ENCODE measurements at regions not wholly inside any gene's neighbourhood (a gene's known extent, or its start where the extent isn't known, plus 50 kb on each side); places are given as distances from the start of the nearest gene placed in this dataset.

GRCh38 chr12:125564753-125565152 lies 499.5 kb downstream of the AACS start:
- no peaks in the 10 kb centered on the region for H3K4me1 ChIP-seq (ENCODE audit: insufficient read depth, low read length)
- H3K27me3 ChIP-seq (ENCODE audit: insufficient read depth, low read length), result no peaks in the 10 kb centered on the region
- no peaks in the 10 kb centered on the region for H3K36me3 ChIP-seq (ENCODE audit: insufficient read depth, low read length)
- H2AFZ ChIP-seq (ENCODE audit: low read length), result no peak overlapping the region
- no peak overlapping the region for H3K27ac ChIP-seq (ENCODE audit: low read depth, low read length)
- no peaks in the 10 kb centered on the region for H4K20me1 ChIP-seq (ENCODE audit: insufficient read depth, low read length)
- DNase-seq (ENCODE audit: insufficient read length, low spot score, missing footprints), result no peak
- no peaks in the 10 kb centered on the region for H3K79me2 ChIP-seq (ENCODE audit: insufficient read depth, low read length)
- no peaks in the 10 kb centered on the region for H3K9me3 ChIP-seq (ENCODE audit: low read depth, low read length)
- H3K4me3 ChIP-seq (ENCODE audit: insufficient read depth, low read length), result no peak overlapping the region
- H3K4me2 ChIP-seq (ENCODE audit: insufficient read depth, low read length), result no peak overlapping the region
- TF ChIP-seq, protein P1, sequence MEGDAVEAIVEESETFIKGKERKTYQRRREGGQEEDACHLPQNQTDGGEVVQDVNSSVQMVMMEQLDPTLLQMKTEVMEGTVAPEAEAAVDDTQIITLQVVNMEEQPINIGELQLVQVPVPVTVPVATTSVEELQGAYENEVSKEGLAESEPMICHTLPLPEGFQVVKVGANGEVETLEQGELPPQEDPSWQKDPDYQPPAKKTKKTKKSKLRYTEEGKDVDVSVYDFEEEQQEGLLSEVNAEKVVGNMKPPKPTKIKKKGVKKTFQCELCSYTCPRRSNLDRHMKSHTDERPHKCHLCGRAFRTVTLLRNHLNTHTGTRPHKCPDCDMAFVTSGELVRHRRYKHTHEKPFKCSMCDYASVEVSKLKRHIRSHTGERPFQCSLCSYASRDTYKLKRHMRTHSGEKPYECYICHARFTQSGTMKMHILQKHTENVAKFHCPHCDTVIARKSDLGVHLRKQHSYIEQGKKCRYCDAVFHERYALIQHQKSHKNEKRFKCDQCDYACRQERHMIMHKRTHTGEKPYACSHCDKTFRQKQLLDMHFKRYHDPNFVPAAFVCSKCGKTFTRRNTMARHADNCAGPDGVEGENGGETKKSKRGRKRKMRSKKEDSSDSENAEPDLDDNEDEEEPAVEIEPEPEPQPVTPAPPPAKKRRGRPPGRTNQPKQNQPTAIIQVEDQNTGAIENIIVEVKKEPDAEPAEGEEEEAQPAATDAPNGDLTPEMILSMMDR (IDR thresholded peaks at IDR 0.05; ENCODE audit: extremely low read depth, low read depth, low read length), result no peak

DNA sequence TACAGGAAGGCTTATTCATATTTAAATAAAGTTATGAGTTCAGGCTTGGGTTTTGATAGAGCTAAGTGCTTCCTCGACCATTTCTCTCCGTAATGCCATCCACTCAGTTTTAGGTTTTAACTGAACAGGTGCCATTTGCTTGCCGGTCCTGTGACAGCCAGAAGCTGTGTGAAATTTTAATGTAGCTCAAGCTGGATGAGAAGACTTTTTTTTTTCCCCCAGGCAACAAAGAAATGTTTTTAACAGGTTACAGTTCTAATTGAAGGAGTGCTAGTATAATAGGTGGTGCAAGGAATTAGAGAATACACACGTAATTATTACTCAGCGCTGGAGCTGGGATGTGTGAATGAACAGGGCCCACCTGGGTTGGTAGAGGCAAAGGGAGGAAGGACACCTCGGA lies 502.3 kb downstream of the AACS start:
- TF ChIP-seq, protein P1 (IDR thresholded peaks at IDR 0.05; ENCODE audit: extremely low read depth, low read depth, low read length), result no peak
- Histone ChIP-seq H3K27me3 (ENCODE audit: insufficient read depth, low read length) (no peaks in the 10 kb centered on the region), H2AFZ (ENCODE audit: low read length) (no peak overlapping the region), H3K4me2 (ENCODE audit: insufficient read depth, low read length) (no peak overlapping the region), H3K79me2 (ENCODE audit: insufficient read depth, low read length) (no peaks in the 10 kb centered on the region), H4K20me1 (ENCODE audit: insufficient read depth, low read length) (no peaks in the 10 kb centered on the region), H3K36me3 (ENCODE audit: insufficient read depth, low read length) (no peaks in the 10 kb centered on the region), H3K4me3 (ENCODE audit: insufficient read depth, low read length) (no peak overlapping the region), H3K27ac (ENCODE audit: low read depth, low read length) (no peak overlapping the region), H3K9me3 (ENCODE audit: low read depth, low read length) (no peaks in the 10 kb centered on the region), H3K4me1 (ENCODE audit: insufficient read depth, low read length) (no peaks in the 10 kb centered on the region)
- no peak for DNase-seq (ENCODE audit: insufficient read length, low spot score, missing footprints)

GRCh38 chr12:125568306-125568705 lies 503.1 kb downstream of the AACS start:
- no peaks in the 10 kb centered on the region for H3K79me2 ChIP-seq (ENCODE audit: insufficient read depth, low read length)
- no peak for DNase-seq (ENCODE audit: insufficient read length, low spot score, missing footprints)
- no peaks in the 10 kb centered on the region for H3K9me3 ChIP-seq (ENCODE audit: low read depth, low read length)
- H3K4me1 ChIP-seq (ENCODE audit: insufficient read depth, low read length), result no peaks in the 10 kb centered on the region
- no peak overlapping the region for H3K4me2 ChIP-seq (ENCODE audit: insufficient read depth, low read length)
- H2AFZ ChIP-seq (ENCODE audit: low read length), result no peak overlapping the region
- H3K27ac ChIP-seq (ENCODE audit: low read depth, low read length), result no peak overlapping the region
- no peak overlapping the region for H3K4me3 ChIP-seq (ENCODE audit: insufficient read depth, low read length)
- no peaks in the 10 kb centered on the region for H3K27me3 ChIP-seq (ENCODE audit: insufficient read depth, low read length)
- no peaks in the 10 kb centered on the region for H3K36me3 ChIP-seq (ENCODE audit: insufficient read depth, low read length)
- H4K20me1 ChIP-seq (ENCODE audit: insufficient read depth, low read length), result no peaks in the 10 kb centered on the region
- TF ChIP-seq, protein P1 (IDR thresholded peaks at IDR 0.05; ENCODE audit: extremely low read depth, low read depth, low read length), result no peak

- no peaks in the 10 kb centered on the region for H3K79me2 ChIP-seq (ENCODE audit: insufficient read depth, low read length)
- DNase-seq (ENCODE audit: insufficient read length, low spot score, missing footprints), result no peak
- H3K4me2 ChIP-seq (ENCODE audit: insufficient read depth, low read length), result no peak overlapping the region
- H3K36me3 ChIP-seq (ENCODE audit: insufficient read depth, low read length), result no peaks in the 10 kb centered on the region
- no peaks in the 10 kb centered on the region for H4K20me1 ChIP-seq (ENCODE audit: insufficient read depth, low read length)
- H3K4me3 ChIP-seq (ENCODE audit: insufficient read depth, low read length), result no peak overlapping the region
- no peaks in the 10 kb centered on the region for H3K9me3 ChIP-seq (ENCODE audit: low read depth, low read length)
- no peaks in the 10 kb centered on the region for H3K27me3 ChIP-seq (ENCODE audit: insufficient read depth, low read length)
- no peaks in the 10 kb centered on the region for H3K4me1 ChIP-seq (ENCODE audit: insufficient read depth, low read length)
- H3K27ac ChIP-seq (ENCODE audit: low read depth, low read length), result no peak overlapping the region
- TF ChIP-seq, protein P1 (IDR thresholded peaks at IDR 0.05; ENCODE audit: extremely low read depth, low read depth, low read length), result no peak
- no peak overlapping the region for H2AFZ ChIP-seq (ENCODE audit: low read length)
Measured at GRCh38 chr12:125573271-125573670, 508.0 kb downstream of the AACS start.
